ENCODE measurements at regions not wholly inside any gene's neighbourhood (a gene's known extent, or its start where the extent isn't known, plus 50 kb on each side); places are given as distances from the start of the nearest gene placed in this dataset.
"Not testable (repeated sequence)": the region's sequence is repeated elsewhere in the genome, so short reads cannot be mapped to it uniquely, and the experiment has no call there.

- intact Hi-C loops (cut with DNase I; ENCODE audit: low total_unique reads): no loop called here
- no peak for TF ChIP-seq POLR2AphosphoS5 (IDR thresholded peaks at IDR 0.05)
- TF ChIP-seq CTCF (IDR thresholded peaks at IDR 0.05): no peak
- no peak for TF ChIP-seq POLR2A (IDR thresholded peaks at IDR 0.05)
- no peaks in the 10 kb centered on the region for H3K27me3 ChIP-seq
- H3K27ac ChIP-seq: no peak overlapping the region
- no peak for DNase-seq (ENCODE audit: low spot score in 2 of 2)
- H3K36me3 ChIP-seq: no peaks in the 10 kb centered on the region
- H3K9me3 ChIP-seq: no peaks in the 10 kb centered on the region
- H3K4me1 ChIP-seq: no peaks in the 10 kb centered on the region
- no peak overlapping the region for H3K4me3 ChIP-seq
These were observed 389.7 kb downstream of the RAP2B start for GRCh38 chr3:153551536-153552285.

DNA sequence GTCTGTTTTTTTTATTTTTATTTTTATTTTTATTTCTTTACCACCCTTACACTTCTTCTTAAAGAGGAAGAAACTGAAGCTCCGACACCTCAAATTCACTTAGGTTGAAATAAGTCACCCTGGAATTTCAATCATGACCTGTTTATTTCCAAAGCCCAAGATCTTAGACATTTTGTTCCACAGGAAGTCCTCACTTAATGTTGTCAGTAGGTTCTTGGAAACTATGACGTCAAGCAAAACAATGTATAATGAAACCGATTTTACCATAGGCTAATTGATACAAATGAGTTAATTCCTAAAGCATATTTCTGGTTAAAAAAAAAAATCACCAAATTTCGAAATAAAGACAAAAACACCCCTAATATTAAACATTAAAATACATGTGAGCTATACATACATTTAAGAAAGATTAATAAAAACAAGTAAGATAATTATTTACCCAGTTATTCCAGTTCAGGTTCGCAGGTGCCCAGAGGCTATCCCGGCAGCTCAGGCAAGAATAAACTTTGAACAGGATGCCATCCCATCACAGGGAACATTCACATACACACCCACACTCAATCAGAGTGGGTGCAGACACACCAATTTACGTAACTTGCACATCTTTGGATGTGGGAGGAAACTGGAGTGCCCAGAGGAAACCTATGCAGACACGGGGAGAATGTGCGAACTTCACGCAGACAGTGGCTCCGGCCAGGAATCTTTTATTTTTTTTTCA, 391.0 kb downstream of the RAP2B start:
- no peaks in the 10 kb centered on the region for H3K9me3 ChIP-seq
- DNase-seq (ENCODE audit: low spot score in 2 of 2): no peak
- intact Hi-C loops (cut with DNase I; ENCODE audit: low total_unique reads): no loop called here
- H3K27ac ChIP-seq: no peak overlapping the region
- no peaks in the 10 kb centered on the region for H3K4me1 ChIP-seq
- H3K27me3 ChIP-seq: no peaks in the 10 kb centered on the region
- H3K36me3 ChIP-seq: no peaks in the 10 kb centered on the region
- no peak for TF ChIP-seq POLR2A (IDR thresholded peaks at IDR 0.05)
- no peak for TF ChIP-seq POLR2AphosphoS5 (IDR thresholded peaks at IDR 0.05)
- no peak for TF ChIP-seq CTCF (IDR thresholded peaks at IDR 0.05)
- H3K4me3 ChIP-seq: no peak overlapping the region

- TF ChIP-seq POLR2AphosphoS5 (IDR thresholded peaks at IDR 0.05): no peak
- TF ChIP-seq CTCF (IDR thresholded peaks at IDR 0.05): no peak
- TF ChIP-seq POLR2A (IDR thresholded peaks at IDR 0.05): no peak
- H3K27me3 ChIP-seq: no peaks in the 10 kb centered on the region
- H3K4me1 ChIP-seq: no peaks in the 10 kb centered on the region
- H3K4me3 ChIP-seq: no peak overlapping the region
- intact Hi-C loops (cut with DNase I; ENCODE audit: low total_unique reads): no loop called here
- H3K27ac ChIP-seq: no peak overlapping the region
- DNase-seq (ENCODE audit: low spot score in 2 of 2): no peak
- H3K9me3 ChIP-seq: peaks cover 0 to 4% of the 10 kb centered on the region in 2 donors
- H3K36me3 ChIP-seq: no peaks in the 10 kb centered on the region
These were observed 391.5 kb downstream of the RAP2B start for GRCh38 chr3:153553605-153553945.

DNA sequence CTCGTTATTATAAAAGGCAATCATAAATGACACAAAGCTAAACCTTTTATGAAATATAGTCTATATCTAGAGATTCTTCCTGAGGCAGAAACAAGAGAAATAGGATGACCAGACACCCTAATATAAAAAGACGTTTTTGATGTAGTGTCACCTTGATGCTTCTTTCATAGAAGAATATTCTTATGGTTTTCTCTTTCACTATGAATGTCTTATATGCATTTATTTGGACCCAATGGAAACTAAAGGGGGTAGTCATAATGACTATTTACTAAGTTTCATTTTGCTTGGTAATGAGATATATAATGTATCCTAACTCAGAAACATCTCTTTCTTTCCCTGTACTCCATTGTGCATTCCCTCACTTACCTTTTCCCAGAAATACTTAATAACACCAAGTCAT, 393.9 kb downstream of the RAP2B start:
- intact Hi-C loops (cut with DNase I; ENCODE audit: low total_unique reads): no loop called here
- H3K4me3 ChIP-seq: no peak overlapping the region
- H3K27ac ChIP-seq: no peak overlapping the region
- no peaks in the 10 kb centered on the region for H3K36me3 ChIP-seq
- H3K4me1 ChIP-seq: no peaks in the 10 kb centered on the region
- DNase-seq (ENCODE audit: low spot score in 2 of 2): no peak
- TF ChIP-seq CTCF (IDR thresholded peaks at IDR 0.05) (no peak), POLR2A (IDR thresholded peaks at IDR 0.05) (no peak), POLR2AphosphoS5 (IDR thresholded peaks at IDR 0.05) (no peak)
- H3K9me3 ChIP-seq: peaks cover 7 to 25% of the 10 kb centered on the region in 2 donors
- H3K27me3 ChIP-seq: no peaks in the 10 kb centered on the region

DNA sequence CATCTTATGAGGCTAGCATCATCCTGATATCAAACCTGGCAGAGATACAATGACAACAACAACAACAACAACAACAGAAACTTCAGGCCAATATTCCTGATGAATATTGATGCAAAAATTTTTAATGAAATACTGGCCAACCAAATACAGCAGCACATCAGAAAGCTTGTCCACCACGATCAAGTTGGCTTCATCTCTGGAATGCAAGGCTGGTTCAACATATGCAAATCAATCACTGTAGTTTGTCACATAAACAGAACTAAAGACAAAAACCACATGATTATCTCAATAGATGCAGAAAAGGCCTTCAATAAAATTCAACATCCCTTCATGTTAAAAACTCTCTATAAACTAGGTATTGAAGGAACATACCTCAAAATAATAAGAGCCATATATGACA, 397.3 kb downstream of the RAP2B start:
- H3K9me3 ChIP-seq: peaks cover 21 to 57% of the 10 kb centered on the region in 2 donors
- intact Hi-C loops (cut with DNase I; ENCODE audit: low total_unique reads); H3K27me3 ChIP-seq; H3K27ac ChIP-seq; H3K36me3 ChIP-seq; DNase-seq (ENCODE audit: low spot score in 2 of 2); H3K4me3 ChIP-seq; H3K4me1 ChIP-seq: not testable (repeated sequence)

Measured in breast epithelium (tissue), 4 donors.